IPS-18a (cell line): ENCODE measurements at regions not wholly inside any gene's neighbourhood (a gene's known extent, or its start where the extent isn't known, plus 50 kb on each side); places are given as distances from the start of the nearest gene placed in this dataset.

ENCODE experiments used
- H3K27ac ChIP-seq: one replicate; pipeline ENCODE4 v1.5.1; 2013; ENCODE audit warnings: low read length
- H3K27me3 ChIP-seq: one replicate; pipeline ENCODE4 v1.6.1; 2013; ENCODE audit warnings: mild to moderate bottlenecking, low read length; ENCODE audit not compliant: control insufficient read depth, insufficient read depth
- H3K36me3 ChIP-seq: one replicate; pipeline ENCODE4 v1.6.1; 2013; ENCODE audit warnings: low read depth, low read length; ENCODE audit not compliant: control insufficient read depth
- H3K4me1 ChIP-seq: one replicate; pipeline ENCODE4 v1.6.1; 2013; ENCODE audit warnings: low read depth, low read length; ENCODE audit not compliant: control insufficient read depth
- H3K4me3 ChIP-seq: one replicate; pipeline ENCODE4 v1.5.1; 2013; ENCODE audit warnings: low read length
- H3K9ac ChIP-seq: one replicate; pipeline ENCODE4 v1.6.1; 2013; ENCODE audit warnings: mild to moderate bottlenecking, low read length, moderate library complexity
- H3K9me3 ChIP-seq: one replicate; pipeline ENCODE4 v1.6.1; 2013; ENCODE audit warnings: low read depth, low read length; ENCODE audit not compliant: control insufficient read depth

- no peaks in the 10 kb centered on the region for H3K9me3 ChIP-seq
- no peak overlapping the region for H3K9ac ChIP-seq
These were observed 314.7 kb upstream of the CNR1 start for GRCh38 chr6:88480816-88481215.

GRCh38 chr6:88477413-88477812, 311.3 kb upstream of the CNR1 start:
- H3K9me3 ChIP-seq, result no peaks in the 10 kb centered on the region
- H3K27me3 ChIP-seq, result no peaks in the 10 kb centered on the region
- no peaks in the 10 kb centered on the region for H3K36me3 ChIP-seq
- H3K4me1 ChIP-seq, result no peaks in the 10 kb centered on the region
- H3K27ac ChIP-seq, result no peak overlapping the region
- no peak overlapping the region for H3K9ac ChIP-seq
- H3K4me3 ChIP-seq, result no peak overlapping the region

More at GRCh38 chr6:88480816-88481215, 314.7 kb upstream of the CNR1 start:
- H3K4me3 ChIP-seq, result no peak overlapping the region
- no peaks in the 10 kb centered on the region for H3K27me3 ChIP-seq
- no peaks in the 10 kb centered on the region for H3K36me3 ChIP-seq
- no peak overlapping the region for H3K27ac ChIP-seq
- no peaks in the 10 kb centered on the region for H3K4me1 ChIP-seq

GRCh38 chr6:88476388-88476787, 310.2 kb upstream of the CNR1 start:
- Histone ChIP-seq H3K27ac (no peak overlapping the region), H3K9ac (no peak overlapping the region), H3K36me3 (no peaks in the 10 kb centered on the region), H3K4me1 (no peaks in the 10 kb centered on the region), H3K4me3 (no peak overlapping the region), H3K27me3 (no peaks in the 10 kb centered on the region), H3K9me3 (no peaks in the 10 kb centered on the region)

GRCh38 chr6:88474720-88475119, 308.6 kb upstream of the CNR1 start:
- H3K4me3 ChIP-seq, result no peak overlapping the region
- no peak overlapping the region for H3K9ac ChIP-seq
- H3K4me1 ChIP-seq, result no peaks in the 10 kb centered on the region
- H3K36me3 ChIP-seq, result no peaks in the 10 kb centered on the region
- H3K27me3 ChIP-seq, result no peaks in the 10 kb centered on the region
- H3K9me3 ChIP-seq, result no peaks in the 10 kb centered on the region
- no peak overlapping the region for H3K27ac ChIP-seq

GRCh38 chr6:88473589-88473988, 307.4 kb upstream of the CNR1 start:
- Histone ChIP-seq H3K27ac (no peak overlapping the region), H3K4me3 (no peak overlapping the region), H3K36me3 (no peaks in the 10 kb centered on the region), H3K9me3 (no peaks in the 10 kb centered on the region), H3K4me1 (no peaks in the 10 kb centered on the region), H3K27me3 (no peaks in the 10 kb centered on the region), H3K9ac (no peak overlapping the region)

GRCh38 chr6:88472851-88473525, 306.8 kb upstream of the CNR1 start:
- Histone ChIP-seq H3K9me3 (no peaks in the 10 kb centered on the region), H3K4me3 (no peak overlapping the region), H3K27me3 (no peaks in the 10 kb centered on the region), H3K9ac (no peak overlapping the region), H3K27ac (no peak overlapping the region), H3K36me3 (no peaks in the 10 kb centered on the region), H3K4me1 (no peaks in the 10 kb centered on the region)

- Histone ChIP-seq H3K4me3 (no peak overlapping the region), H3K36me3 (no peaks in the 10 kb centered on the region)
These were observed 293.5 kb upstream of the CNR1 start for GRCh38 chr6:88459643-88460042.

GRCh38 chr6:88459189-88459588, 293.0 kb upstream of the CNR1 start:
- Histone ChIP-seq H3K4me1 (no peaks in the 10 kb centered on the region), H3K27me3 (no peaks in the 10 kb centered on the region), H3K9ac (no peak overlapping the region), H3K4me3 (no peak overlapping the region), H3K9me3 (no peaks in the 10 kb centered on the region), H3K27ac (no peak overlapping the region), H3K36me3 (no peaks in the 10 kb centered on the region)

More at GRCh38 chr6:88459643-88460042, 293.5 kb upstream of the CNR1 start:
- H3K4me1 ChIP-seq, result no peaks in the 10 kb centered on the region
- H3K27me3 ChIP-seq, result no peaks in the 10 kb centered on the region
- no peak overlapping the region for H3K27ac ChIP-seq
- H3K9ac ChIP-seq, result no peak overlapping the region
- H3K9me3 ChIP-seq, result no peaks in the 10 kb centered on the region

- H3K9ac ChIP-seq, result no peak overlapping the region
- H3K4me3 ChIP-seq, result no peak overlapping the region
- no peaks in the 10 kb centered on the region for H3K9me3 ChIP-seq
These were observed 292.5 kb upstream of the CNR1 start for GRCh38 chr6:88458662-88459061.

GRCh38 chr6:88456221-88456859, 290.2 kb upstream of the CNR1 start:
- Histone ChIP-seq H3K27ac (no peak overlapping the region), H3K9me3 (no peaks in the 10 kb centered on the region), H3K36me3 (no peaks in the 10 kb centered on the region), H3K4me3 (no peak overlapping the region), H3K27me3 (no peaks in the 10 kb centered on the region), H3K9ac (no peak overlapping the region), H3K4me1 (no peaks in the 10 kb centered on the region)

More at GRCh38 chr6:88458662-88459061, 292.5 kb upstream of the CNR1 start:
- H3K36me3 ChIP-seq, result no peaks in the 10 kb centered on the region
- no peak overlapping the region for H3K27ac ChIP-seq
- no peaks in the 10 kb centered on the region for H3K4me1 ChIP-seq
- no peaks in the 10 kb centered on the region for H3K27me3 ChIP-seq

GRCh38 chr6:88455317-88455716, 289.2 kb upstream of the CNR1 start:
- Histone ChIP-seq H3K27me3 (no peaks in the 10 kb centered on the region), H3K27ac (no peak overlapping the region), H3K9ac (no peak overlapping the region), H3K4me1 (no peaks in the 10 kb centered on the region), H3K9me3 (no peaks in the 10 kb centered on the region), H3K36me3 (no peaks in the 10 kb centered on the region), H3K4me3 (no peak overlapping the region)

GRCh38 chr6:88454658-88455057, 288.5 kb upstream of the CNR1 start:
- Histone ChIP-seq H3K9me3 (no peaks in the 10 kb centered on the region), H3K27ac (no peak overlapping the region), H3K9ac (no peak overlapping the region), H3K4me3 (no peak overlapping the region), H3K27me3 (no peaks in the 10 kb centered on the region), H3K4me1 (no peaks in the 10 kb centered on the region), H3K36me3 (no peaks in the 10 kb centered on the region)
